ENCODE measurements at regions not wholly inside any gene's neighbourhood (a gene's known extent, or its start where the extent isn't known, plus 50 kb on each side); places are given as distances from the start of the nearest gene placed in this dataset.
"Not testable (repeated sequence)": the region's sequence is repeated elsewhere in the genome, so short reads cannot be mapped to it uniquely, and the experiment has no call there.

DNA sequence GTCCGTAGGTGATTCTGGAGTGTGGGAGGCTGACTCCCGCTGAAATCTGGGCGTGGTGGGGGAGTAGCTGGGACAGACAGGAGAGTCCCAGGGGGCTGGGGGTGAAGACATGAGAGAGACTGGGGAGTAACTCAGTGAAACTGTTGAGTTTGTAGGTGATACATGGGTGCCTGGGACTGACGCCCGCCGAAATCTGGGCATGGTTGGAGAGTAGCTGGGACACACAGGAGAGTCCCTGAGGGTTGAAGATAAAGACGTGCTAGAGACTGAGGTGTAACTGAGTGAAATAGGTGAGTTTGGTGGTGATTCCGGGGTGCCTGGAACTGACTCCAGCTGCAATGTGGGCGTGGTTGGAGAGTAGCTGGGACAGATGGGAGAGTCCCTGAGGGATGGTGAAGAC lies 299.8 kb downstream of the CWH43 start:
- not testable (repeated sequence) for H3K27ac ChIP-seq (ENCODE audit: low read depth, low read length); H3K9me3 ChIP-seq (ENCODE audit: control insufficient read depth, insufficient read depth, low read length); H3K27me3 ChIP-seq (ENCODE audit: control insufficient read depth, low read length); H3F3A ChIP-seq (ENCODE audit: control insufficient read depth, insufficient read depth); H3K4me1 ChIP-seq (ENCODE audit: control insufficient read depth, low read length); H3K4me3 ChIP-seq (ENCODE audit: low read length); H4K20me1 ChIP-seq (ENCODE audit: control insufficient read depth, insufficient read depth, low read depth, low read length); H3K79me2 ChIP-seq (ENCODE audit: control insufficient read depth, low read length); H3K4me2 ChIP-seq (ENCODE audit: low read length); H3K36me3 ChIP-seq (ENCODE audit: control insufficient read depth, low read length); H3K9me2 ChIP-seq (replicated peaks; ENCODE audit: control insufficient read depth, low read length)

DNA sequence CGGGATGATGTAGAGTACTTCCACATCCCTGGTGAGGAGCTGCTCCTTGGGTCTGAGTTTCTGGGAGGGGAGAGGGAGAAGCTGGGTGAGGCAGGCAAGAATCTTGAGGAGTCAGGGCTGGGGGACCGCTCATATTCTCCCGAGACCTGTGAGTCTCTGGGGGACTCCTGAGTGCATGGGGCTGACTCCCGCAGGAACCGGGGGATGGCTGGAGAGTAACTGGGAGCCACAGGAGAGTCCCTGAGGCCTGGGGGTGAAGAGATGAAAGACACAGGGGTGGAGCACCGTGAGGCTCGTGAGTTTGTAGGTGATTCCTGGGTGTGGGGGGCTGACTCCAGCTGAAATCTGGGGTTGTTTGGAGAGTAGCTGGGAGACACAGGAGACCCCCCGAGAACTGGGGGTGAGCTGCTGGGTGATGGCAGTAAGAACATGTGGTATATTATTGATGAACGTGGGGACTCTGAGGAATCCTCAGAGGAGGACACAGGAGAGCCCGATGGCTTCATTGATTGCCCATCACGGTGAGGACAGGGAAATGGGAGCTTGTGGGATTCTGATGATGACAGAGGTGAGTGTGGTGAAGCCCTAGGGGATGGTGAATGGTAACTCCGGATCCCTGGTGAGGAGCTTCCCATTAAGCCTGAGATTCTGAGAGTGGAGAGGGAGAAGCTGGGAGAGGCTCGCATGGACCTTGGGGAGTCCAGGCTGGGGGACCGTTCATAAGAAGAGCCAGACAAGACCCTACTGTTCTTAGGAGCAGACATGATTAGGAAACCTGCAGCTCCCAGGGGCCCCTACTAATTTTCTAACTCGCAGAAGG lies 301.1 kb downstream of the CWH43 start:
- H3K9me2 ChIP-seq (replicated peaks; ENCODE audit: control insufficient read depth, low read length); H3K4me1 ChIP-seq (ENCODE audit: control insufficient read depth, low read length); H3K36me3 ChIP-seq (ENCODE audit: control insufficient read depth, low read length); H3K4me2 ChIP-seq (ENCODE audit: low read length); H3K27me3 ChIP-seq (ENCODE audit: control insufficient read depth, low read length); H3K79me2 ChIP-seq (ENCODE audit: control insufficient read depth, low read length); H3K27ac ChIP-seq (ENCODE audit: low read depth, low read length); H4K20me1 ChIP-seq (ENCODE audit: control insufficient read depth, insufficient read depth, low read depth, low read length); H3K4me3 ChIP-seq (ENCODE audit: low read length); H3F3A ChIP-seq (ENCODE audit: control insufficient read depth, insufficient read depth); H3K9me3 ChIP-seq (ENCODE audit: control insufficient read depth, insufficient read depth, low read length): not testable (repeated sequence)

DNA sequence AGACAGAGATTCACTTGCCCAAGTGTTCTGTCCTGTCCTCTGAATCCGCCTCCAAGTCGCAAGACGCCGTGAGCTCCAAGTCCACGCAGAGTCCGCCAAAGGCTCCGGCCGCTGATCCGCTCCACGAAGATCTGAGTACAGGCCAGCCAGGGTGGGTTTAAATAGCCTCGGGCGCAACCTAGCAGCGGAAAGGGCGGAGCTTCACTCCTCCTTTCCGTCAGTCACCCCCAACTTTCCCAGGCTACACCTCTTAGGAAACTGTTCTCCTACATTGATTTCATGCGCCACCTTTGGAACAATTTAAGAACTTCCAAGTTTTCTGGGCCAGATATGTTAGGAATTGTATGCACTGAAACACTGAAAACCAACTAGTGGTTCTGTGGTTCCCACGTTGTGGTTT lies 301.8 kb downstream of the CWH43 start:
- H4K20me1 ChIP-seq (ENCODE audit: control insufficient read depth, insufficient read depth, low read depth, low read length); H3K27me3 ChIP-seq (ENCODE audit: control insufficient read depth, low read length); H3K4me2 ChIP-seq (ENCODE audit: low read length); H3K27ac ChIP-seq (ENCODE audit: low read depth, low read length); H3K9me2 ChIP-seq (replicated peaks; ENCODE audit: control insufficient read depth, low read length); H3K9me3 ChIP-seq (ENCODE audit: control insufficient read depth, insufficient read depth, low read length); H3F3A ChIP-seq (ENCODE audit: control insufficient read depth, insufficient read depth); H3K4me3 ChIP-seq (ENCODE audit: low read length); H3K79me2 ChIP-seq (ENCODE audit: control insufficient read depth, low read length); H3K4me1 ChIP-seq (ENCODE audit: control insufficient read depth, low read length); H3K36me3 ChIP-seq (ENCODE audit: control insufficient read depth, low read length): not testable (repeated sequence)

- not testable (repeated sequence) for H4K20me1 ChIP-seq (ENCODE audit: control insufficient read depth, insufficient read depth, low read depth, low read length); H3K27me3 ChIP-seq (ENCODE audit: control insufficient read depth, low read length); H3K27ac ChIP-seq (ENCODE audit: low read depth, low read length); H3F3A ChIP-seq (ENCODE audit: control insufficient read depth, insufficient read depth); H3K4me3 ChIP-seq (ENCODE audit: low read length); H3K4me1 ChIP-seq (ENCODE audit: control insufficient read depth, low read length); H3K9me2 ChIP-seq (replicated peaks; ENCODE audit: control insufficient read depth, low read length); H3K9me3 ChIP-seq (ENCODE audit: control insufficient read depth, insufficient read depth, low read length); H3K36me3 ChIP-seq (ENCODE audit: control insufficient read depth, low read length); H3K79me2 ChIP-seq (ENCODE audit: control insufficient read depth, low read length); H3K4me2 ChIP-seq (ENCODE audit: low read length)
These were observed 302.7 kb downstream of the CWH43 start for GRCh38 chr4:49288796-49289195.

DNA sequence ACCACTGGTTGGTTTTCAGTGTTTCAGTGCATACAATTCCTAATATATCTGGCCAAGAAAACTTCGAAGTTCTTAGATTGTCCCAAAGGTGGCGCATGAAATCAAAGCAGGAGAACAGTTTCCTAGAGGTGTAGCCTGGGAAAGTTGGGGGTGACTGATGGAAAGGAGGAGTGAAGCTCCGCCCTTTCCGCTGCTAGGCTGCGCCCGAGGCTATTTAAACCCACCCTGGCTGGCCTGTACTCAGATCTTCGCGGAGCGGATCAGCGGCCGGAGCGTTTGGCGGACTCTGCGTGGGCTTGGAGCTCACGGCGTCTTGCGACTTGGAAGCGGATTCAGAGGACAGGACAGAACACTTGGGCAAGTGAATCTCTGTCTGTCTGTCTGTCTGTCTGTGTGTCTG lies 328.7 kb downstream of the CWH43 start:
- not testable (repeated sequence) for H3K27me3 ChIP-seq (ENCODE audit: control insufficient read depth, low read length); H3K27ac ChIP-seq (ENCODE audit: low read depth, low read length); H3K36me3 ChIP-seq (ENCODE audit: control insufficient read depth, low read length); H3F3A ChIP-seq (ENCODE audit: control insufficient read depth, insufficient read depth); H3K79me2 ChIP-seq (ENCODE audit: control insufficient read depth, low read length); H4K20me1 ChIP-seq (ENCODE audit: control insufficient read depth, insufficient read depth, low read depth, low read length); H3K4me1 ChIP-seq (ENCODE audit: control insufficient read depth, low read length); H3K9me2 ChIP-seq (replicated peaks; ENCODE audit: control insufficient read depth, low read length); H3K4me2 ChIP-seq (ENCODE audit: low read length); H3K9me3 ChIP-seq (ENCODE audit: control insufficient read depth, insufficient read depth, low read length); H3K4me3 ChIP-seq (ENCODE audit: low read length)

GRCh38 chr4:49320725-49321410 lies 334.8 kb downstream of the CWH43 start:
- H3K36me3 ChIP-seq (ENCODE audit: control insufficient read depth, low read length); H3K27ac ChIP-seq (ENCODE audit: low read depth, low read length); H3K27me3 ChIP-seq (ENCODE audit: control insufficient read depth, low read length); H3K4me1 ChIP-seq (ENCODE audit: control insufficient read depth, low read length); H3F3A ChIP-seq (ENCODE audit: control insufficient read depth, insufficient read depth); H3K4me3 ChIP-seq (ENCODE audit: low read length); H3K9me2 ChIP-seq (replicated peaks; ENCODE audit: control insufficient read depth, low read length); H4K20me1 ChIP-seq (ENCODE audit: control insufficient read depth, insufficient read depth, low read depth, low read length); H3K4me2 ChIP-seq (ENCODE audit: low read length); H3K9me3 ChIP-seq (ENCODE audit: control insufficient read depth, insufficient read depth, low read length); H3K79me2 ChIP-seq (ENCODE audit: control insufficient read depth, low read length): not testable (repeated sequence)

- not testable (repeated sequence) for H3F3A ChIP-seq (ENCODE audit: control insufficient read depth, insufficient read depth); H3K9me2 ChIP-seq (replicated peaks; ENCODE audit: control insufficient read depth, low read length); H3K27me3 ChIP-seq (ENCODE audit: control insufficient read depth, low read length); H3K4me1 ChIP-seq (ENCODE audit: control insufficient read depth, low read length); H3K4me2 ChIP-seq (ENCODE audit: low read length); H3K4me3 ChIP-seq (ENCODE audit: low read length); H3K79me2 ChIP-seq (ENCODE audit: control insufficient read depth, low read length); H3K9me3 ChIP-seq (ENCODE audit: control insufficient read depth, insufficient read depth, low read length); H3K36me3 ChIP-seq (ENCODE audit: control insufficient read depth, low read length); H4K20me1 ChIP-seq (ENCODE audit: control insufficient read depth, insufficient read depth, low read depth, low read length); H3K27ac ChIP-seq (ENCODE audit: low read depth, low read length)
These were observed 335.6 kb downstream of the CWH43 start for GRCh38 chr4:49321511-49322300.

Data from DOHH2 (cell line).